SK-N-MC (cell line): ENCODE measurements at regions not wholly inside any gene's neighbourhood (a gene's known extent, or its start where the extent isn't known, plus 50 kb on each side); places are given as distances from the start of the nearest gene placed in this dataset.
"Not testable (repeated sequence)": the region's sequence is repeated elsewhere in the genome, so short reads cannot be mapped to it uniquely, and the experiment has no call there.

Source experiments
- DNase-seq: peaks from one replicate; pipeline ENCODE4 v3.0.0-alpha.2; 2011; ENCODE audit warnings: low read depth, low spot score
- H3K27ac ChIP-seq: fragments of 200-600 bp; sonication (generic); 2 replicates; pipeline ENCODE4 v1.5.1; 2016; ENCODE audit warnings: mixed run types
- H3K36me3 ChIP-seq: fragments of 200-600 bp; sonication (generic); 2 replicates; pipeline ENCODE4 v1.6.1; 2017; ENCODE audit warnings: antibody characterized with exemption, low read length, mixed read lengths; ENCODE audit not compliant: insufficient read depth
- H3K4me3 ChIP-seq: fragments of 200-600 bp; sonication (generic); 2 replicates; pipeline ENCODE4 v1.5.1; 2016
- H3K9ac ChIP-seq: fragments of 200-600 bp; sonication (generic); 2 replicates; pipeline ENCODE4 v1.8.0; 2017; ENCODE audit warnings: mixed run types, mixed read lengths; ENCODE audit not compliant: insufficient read length
- H3K9me3 ChIP-seq: fragments of 200-600 bp; sonication (generic); 2 replicates; pipeline ENCODE4 v1.6.1; 2017; ENCODE audit warnings: low read depth, mild to moderate bottlenecking, antibody characterized with exemption, low read length, moderate library complexity, mixed read lengths
- POLR2AphosphoS5 ChIP-seq: IDR thresholded peaks from 2 replicates; pipeline ENCODE4 v1.6.1; 2012; ENCODE audit warnings: mild to moderate bottlenecking, low read depth, low read length, borderline replicate concordance

DNA sequence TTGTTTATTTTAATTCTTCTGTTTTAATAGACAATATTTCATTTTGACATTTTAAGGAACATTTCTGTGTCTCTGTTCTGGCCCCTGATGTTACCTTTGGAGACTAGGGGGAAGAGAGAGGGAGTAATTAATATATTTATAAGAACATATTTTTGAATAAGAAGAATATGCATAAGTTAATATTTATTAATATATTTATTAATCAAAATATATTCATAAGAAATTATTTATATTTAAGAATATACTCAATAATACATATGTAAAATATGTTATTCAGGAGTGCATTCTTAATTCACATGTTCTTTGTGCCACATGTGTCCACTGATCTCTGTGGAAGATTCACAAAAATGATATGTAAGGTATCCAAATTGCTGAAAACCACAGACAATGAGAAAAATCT, 1687.7 kb downstream of the SPATA31A7 start:
- H3K9ac ChIP-seq, H3K27ac ChIP-seq, H3K9me3 ChIP-seq, H3K36me3 ChIP-seq, H3K4me3 ChIP-seq, DNase-seq: not testable (repeated sequence)

DNA sequence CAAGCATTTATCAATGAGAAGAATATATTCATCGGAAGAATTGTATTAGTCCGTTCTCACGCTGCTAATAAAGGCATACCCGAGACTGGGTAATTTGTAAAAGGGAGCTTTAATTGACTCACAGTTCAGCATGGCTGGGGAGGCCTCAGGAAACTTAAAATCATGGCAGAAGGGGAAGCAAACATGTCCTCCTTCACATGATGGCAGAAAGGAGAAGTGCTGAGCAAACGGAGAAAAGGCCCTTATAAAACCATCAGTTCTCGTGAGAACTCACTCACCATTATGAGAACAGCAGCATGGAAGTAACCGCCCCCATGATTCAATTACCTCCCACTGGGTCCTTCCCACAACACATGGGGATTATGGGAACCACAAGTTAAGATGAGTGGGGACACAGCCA, 1688.2 kb downstream of the SPATA31A7 start:
- DNase-seq, H3K27ac ChIP-seq, H3K9me3 ChIP-seq, H3K36me3 ChIP-seq, H3K9ac ChIP-seq, H3K4me3 ChIP-seq: not testable (repeated sequence)

DNA sequence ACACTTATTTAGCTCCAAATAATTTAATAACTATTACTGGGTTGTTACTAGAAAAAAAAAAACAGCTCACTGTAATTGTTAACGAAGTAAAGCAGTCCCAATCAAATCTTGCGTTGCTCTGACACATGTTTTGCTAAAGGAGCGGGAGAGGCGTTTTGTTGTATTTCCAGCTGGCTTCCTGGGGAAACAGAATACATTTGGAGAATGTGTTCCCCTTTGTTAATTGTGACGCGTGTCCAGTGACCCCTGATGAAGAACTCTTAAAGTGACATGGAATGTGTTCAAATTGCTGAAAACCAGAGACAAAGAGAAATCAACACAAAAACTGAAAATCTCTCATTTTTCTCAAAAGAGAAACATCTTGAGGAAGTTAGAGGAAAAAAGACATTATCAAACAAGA, 1690.6 kb downstream of the SPATA31A7 start:
- DNase-seq, H3K9me3 ChIP-seq, H3K9ac ChIP-seq, H3K36me3 ChIP-seq, H3K27ac ChIP-seq, H3K4me3 ChIP-seq: not testable (repeated sequence)

DNA sequence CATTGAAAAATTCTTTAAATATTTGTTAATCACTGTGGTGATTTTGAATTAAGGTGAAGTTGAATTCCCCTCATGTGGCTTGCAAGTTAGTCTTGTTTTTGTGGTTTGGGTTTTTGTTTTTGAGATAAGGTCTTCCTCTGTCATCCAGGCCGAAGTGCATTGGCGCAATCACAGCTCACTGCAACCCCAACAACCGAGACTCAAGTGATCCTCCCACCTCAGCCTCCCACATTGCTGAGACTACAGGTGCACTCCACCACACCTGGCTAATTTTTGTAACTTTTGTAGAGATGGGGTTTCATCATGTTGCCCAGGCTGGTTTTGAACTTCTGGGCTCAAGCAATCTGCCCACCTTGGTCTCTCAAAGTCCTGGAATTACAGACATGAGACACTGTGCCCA, 1691.1 kb downstream of the SPATA31A7 start:
- H3K4me3 ChIP-seq = not testable (repeated sequence)

DNA sequence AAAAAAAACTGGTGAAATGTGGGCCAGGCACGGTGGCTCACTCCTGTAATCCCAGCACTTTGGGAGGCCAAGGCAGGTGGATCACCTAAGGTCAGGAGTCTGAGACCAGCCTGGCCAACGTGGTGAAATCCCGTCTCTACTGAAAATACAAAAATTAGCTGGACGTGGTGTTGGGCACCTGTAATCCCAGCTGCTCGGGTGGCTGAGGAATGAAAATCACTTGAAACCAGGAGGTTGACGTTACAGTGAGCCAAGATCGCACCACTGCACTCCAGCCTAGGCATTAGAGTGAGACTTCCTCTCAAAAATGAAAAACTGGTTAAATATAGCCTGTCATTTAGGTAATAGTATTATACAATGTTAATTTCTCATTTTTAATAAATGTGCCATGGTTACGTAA, 1692.0 kb downstream of the SPATA31A7 start:
- not testable (repeated sequence) for H3K9me3 ChIP-seq, H3K4me3 ChIP-seq, H3K36me3 ChIP-seq, H3K27ac ChIP-seq, DNase-seq, H3K9ac ChIP-seq

More for the DNA sequence above, 1691.1 kb downstream of the SPATA31A7 start:
- H3K27ac ChIP-seq, H3K36me3 ChIP-seq, H3K9me3 ChIP-seq, DNase-seq, H3K9ac ChIP-seq: not testable (repeated sequence)

DNA sequence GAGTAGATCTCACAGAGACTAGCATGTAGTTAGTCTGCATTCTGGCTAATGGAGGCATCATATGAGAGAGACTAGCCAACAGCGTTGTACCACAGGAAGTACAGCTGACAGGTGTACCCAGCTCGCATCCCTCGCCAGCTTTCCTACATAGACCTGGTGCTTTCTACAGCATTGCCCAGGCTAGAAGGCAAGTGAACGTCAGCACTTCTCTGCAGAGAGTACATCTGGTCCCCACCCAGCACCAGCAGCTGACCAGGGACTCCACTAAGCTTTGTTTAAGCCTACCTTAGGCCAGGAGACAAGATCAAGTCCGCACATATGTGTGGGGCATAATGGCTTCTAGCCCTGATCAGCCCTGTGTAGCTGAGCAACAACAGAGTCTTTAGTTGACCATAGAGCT, 1692.9 kb downstream of the SPATA31A7 start:
- not testable (repeated sequence) for H3K9me3 ChIP-seq, H3K9ac ChIP-seq, DNase-seq, H3K4me3 ChIP-seq, H3K27ac ChIP-seq, H3K36me3 ChIP-seq

DNA sequence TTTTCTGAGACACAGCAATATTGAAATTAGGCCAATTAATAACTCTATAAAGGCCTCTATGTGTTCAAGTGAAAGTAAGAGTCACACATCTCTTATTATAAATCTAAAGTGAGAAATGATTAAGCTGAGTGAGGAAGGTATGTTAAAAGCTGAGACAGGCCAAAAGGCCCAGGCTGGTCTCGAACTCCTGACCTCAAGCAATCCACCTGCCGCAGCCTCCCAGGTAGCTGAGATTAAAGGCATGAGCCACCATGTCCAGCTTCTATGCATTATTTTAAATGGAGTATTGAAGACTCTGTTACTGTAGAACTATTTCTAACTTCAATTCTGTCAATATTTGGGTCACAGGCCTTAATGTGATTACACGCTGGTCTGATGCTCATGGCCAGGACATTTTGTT, 1706.9 kb downstream of the SPATA31A7 start:
- H3K36me3 ChIP-seq, H3K9ac ChIP-seq, DNase-seq, H3K9me3 ChIP-seq, H3K27ac ChIP-seq, H3K4me3 ChIP-seq: not testable (repeated sequence)

DNA sequence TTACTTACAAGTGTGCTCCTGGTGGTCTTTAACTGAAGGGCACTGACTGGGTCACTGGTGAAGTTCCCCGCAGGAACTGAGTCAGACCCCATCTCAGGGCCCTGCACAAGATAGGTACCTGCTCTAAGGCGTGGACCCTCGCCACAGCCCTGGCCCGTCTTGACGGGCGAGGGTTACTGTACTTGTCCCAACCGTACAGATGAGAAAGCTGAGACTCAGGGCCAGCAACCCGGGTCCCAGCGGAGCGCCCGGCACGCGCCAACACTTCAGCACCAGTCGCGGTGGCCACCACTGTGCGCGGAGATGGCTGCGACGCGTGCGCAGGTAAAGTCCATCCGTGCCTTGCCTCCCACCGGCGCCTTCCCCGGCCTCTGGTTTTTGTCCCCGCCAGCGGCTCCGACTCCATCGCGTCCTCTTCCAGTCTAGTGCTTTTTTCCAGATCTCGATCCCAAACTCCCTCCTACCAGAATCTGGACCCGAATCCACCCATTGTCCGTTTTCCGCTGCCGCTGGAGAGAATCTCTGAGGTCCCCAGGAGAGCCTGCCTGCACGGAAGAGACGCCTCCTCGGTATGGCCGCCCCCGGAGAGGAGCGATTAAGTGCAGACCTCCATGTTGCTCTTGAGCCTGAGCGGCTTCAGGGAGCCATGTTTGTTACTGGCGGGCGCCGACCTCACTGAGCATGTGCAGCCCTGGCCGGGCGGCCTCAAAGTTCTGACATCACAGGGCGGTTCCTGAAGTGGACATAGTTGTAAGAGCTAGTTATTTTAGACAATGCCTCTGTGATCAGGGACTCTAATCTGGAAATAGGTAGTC, 1707.8 kb downstream of the SPATA31A7 start:
- peak; percentile 51; the same call in 1 of the 2 replicates for TF ChIP-seq POLR2AphosphoS5
- H3K9ac ChIP-seq, H3K27ac ChIP-seq, H3K9me3 ChIP-seq, DNase-seq, H3K36me3 ChIP-seq: not testable (repeated sequence)
- H3K4me3 ChIP-seq = peak overlapping the region; percentile 64

DNA sequence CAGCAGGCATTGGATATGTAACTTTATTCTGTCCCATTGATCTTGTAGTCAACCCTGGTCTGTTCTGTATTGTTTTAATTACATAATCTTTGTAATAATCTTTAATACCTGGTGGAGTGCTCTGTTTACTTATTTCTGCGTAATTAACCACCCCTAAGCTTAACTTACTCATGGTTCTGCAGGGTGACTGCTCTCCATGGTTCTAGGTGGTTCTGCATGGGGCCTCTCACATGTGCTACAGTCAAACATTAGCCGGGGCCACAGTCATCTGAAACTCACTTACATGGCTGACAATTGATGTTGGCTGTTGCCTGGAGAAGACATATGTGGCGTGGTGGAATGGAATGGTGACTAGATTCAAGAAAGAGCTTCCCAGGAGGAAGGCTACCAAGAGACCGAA, 1709.8 kb downstream of the SPATA31A7 start:
- not testable (repeated sequence) for DNase-seq, H3K9ac ChIP-seq, H3K27ac ChIP-seq

DNA sequence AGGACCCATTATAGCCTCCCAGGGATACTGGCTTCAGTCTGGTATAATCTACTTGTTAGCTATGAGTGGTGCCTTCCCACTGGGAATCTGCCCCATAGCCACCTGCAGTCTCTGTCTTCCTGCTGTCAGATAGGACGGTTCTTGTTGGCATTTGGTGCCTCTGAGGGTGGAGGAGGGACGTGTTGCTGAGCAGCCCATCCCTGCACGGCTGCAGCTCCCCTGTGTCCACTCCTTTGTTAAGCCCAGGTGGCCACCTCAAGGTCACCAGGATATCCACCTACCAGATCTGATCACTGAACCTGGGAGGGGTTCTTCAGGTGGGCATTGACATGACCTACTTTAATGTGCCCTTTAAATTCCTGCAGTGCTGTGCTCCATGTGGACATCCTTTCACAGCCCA, 1714.2 kb downstream of the SPATA31A7 start:
- H3K9me3 ChIP-seq, H3K27ac ChIP-seq, DNase-seq, H3K36me3 ChIP-seq, H3K9ac ChIP-seq, H3K4me3 ChIP-seq: not testable (repeated sequence)

More for the DNA sequence above, 1709.8 kb downstream of the SPATA31A7 start:
- H3K36me3 ChIP-seq, H3K4me3 ChIP-seq, H3K9me3 ChIP-seq: not testable (repeated sequence)

DNA sequence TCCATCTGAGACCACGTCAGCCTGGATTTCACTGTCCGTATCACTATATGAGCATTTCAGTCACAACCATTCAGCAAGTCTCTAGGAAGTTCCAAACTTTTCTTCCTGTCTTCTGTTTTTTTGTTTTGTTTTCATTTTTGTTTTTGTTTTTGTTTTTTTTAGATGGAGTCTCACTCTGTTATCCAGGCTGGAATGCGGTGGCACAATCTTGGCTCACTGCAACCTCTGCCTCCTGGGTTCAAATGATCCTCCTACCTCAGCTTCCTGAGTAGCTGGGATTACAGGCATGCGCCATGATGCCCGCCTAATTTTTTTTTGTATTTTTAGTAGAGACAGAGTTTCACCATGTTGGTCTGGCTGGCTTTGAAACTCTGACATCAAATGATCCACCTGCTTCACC, 1715.9 kb downstream of the SPATA31A7 start:
- not testable (repeated sequence) for DNase-seq, H3K9ac ChIP-seq, H3K27ac ChIP-seq, H3K4me3 ChIP-seq, H3K9me3 ChIP-seq, H3K36me3 ChIP-seq

DNA sequence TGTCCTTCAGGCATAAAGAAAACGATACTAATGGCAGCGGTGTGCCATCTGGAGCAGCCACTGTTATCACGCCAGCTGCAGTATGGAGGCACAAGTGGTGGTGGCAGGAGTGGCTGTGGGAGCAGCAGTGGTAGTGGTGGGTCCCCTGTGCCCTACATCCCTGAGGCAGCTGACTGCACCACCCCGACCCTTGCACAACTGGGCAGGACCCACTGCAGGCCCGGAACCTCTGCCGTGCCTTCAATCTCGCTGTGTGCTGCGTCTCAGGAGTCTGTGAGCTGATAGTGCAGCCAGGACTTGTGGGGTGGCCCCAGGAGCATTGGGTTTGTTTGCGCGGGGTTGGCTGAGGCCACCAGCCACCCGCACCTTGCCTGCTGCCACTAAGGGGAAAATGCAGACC, 1718.0 kb downstream of the SPATA31A7 start:
- H3K9ac ChIP-seq, H3K36me3 ChIP-seq, H3K9me3 ChIP-seq, H3K27ac ChIP-seq, H3K4me3 ChIP-seq, DNase-seq: not testable (repeated sequence)

DNA sequence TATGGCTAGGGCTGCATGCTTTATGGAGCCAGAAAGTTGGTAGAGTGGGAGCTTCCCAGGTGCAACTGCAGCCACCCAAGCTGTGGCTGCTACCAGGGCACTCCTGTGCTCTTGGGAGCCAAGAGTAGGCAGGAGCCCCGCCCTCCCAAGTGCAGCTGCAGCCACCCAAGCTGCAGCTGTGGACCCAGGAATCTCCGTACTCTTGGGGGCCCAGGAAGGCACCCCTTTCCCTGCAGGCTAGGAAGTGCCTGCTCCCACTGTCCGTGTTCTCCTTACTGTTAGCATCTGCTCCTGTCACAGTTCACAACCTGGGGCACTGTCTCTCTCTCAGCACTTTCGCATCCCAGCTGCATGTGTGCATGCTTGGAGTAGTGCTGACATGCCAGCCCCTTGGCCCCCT, 1718.4 kb downstream of the SPATA31A7 start:
- H3K4me3 ChIP-seq, H3K27ac ChIP-seq, H3K9me3 ChIP-seq, H3K36me3 ChIP-seq, DNase-seq, H3K9ac ChIP-seq: not testable (repeated sequence)

DNA sequence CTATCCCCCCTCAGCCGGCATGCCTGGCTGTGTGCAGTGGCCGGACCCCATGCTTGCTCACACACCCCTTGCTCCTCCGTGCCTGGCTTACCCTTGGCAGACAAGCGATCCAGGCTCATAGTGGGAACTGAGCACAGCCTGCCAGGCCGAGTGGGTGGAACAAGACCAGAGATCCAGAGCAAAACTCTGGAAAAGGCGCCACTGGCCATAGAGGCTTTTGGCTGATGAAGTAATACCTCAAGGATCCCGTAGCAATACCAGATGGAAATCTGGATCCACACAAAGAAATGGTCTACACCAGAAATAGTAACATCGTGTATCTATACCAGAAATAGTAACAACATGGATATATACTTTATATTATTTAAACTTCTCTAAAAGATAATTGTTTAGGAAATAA, 1719.6 kb downstream of the SPATA31A7 start:
- not testable (repeated sequence) for DNase-seq, H3K4me3 ChIP-seq, H3K9me3 ChIP-seq, H3K36me3 ChIP-seq, H3K9ac ChIP-seq, H3K27ac ChIP-seq

DNA sequence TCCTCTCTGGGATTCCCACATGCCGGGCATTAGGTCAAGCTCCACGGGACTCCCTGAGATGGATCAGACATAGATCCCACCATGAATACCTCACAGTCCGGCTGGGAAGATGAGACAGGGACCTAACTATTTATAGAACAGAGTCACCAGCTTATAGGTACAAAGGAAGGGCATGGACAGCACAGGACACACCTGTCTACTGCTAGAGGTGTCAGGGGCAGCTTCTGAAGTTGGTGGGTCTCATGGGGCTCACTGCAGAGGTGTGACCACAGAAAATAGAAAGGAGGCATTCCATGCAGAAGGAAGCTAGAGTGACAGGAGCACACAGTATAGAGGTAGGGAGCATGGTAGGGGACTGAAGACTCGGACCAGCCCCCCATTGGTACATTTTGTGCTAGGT, 1722.4 kb downstream of the SPATA31A7 start:
- not testable (repeated sequence) for DNase-seq, H3K9me3 ChIP-seq, H3K27ac ChIP-seq, H3K9ac ChIP-seq, H3K36me3 ChIP-seq, H3K4me3 ChIP-seq
